Heart left ventricle (tissue), 13 donors: ENCODE measurements at regions not wholly inside any gene's neighbourhood (a gene's known extent, or its start where the extent isn't known, plus 50 kb on each side); places are given as distances from the start of the nearest gene placed in this dataset.

Experiments
- CTCF ChIP-seq, 12 donors: fragments of 200-600 bp; sonication (generic) in 4 of 12; IDR thresholded peaks; one replicate each; pipeline versions ENCODE4 v1.5.0 to v1.8.0; 2018 to 2022; ENCODE audit warnings: antibody characterized with exemption in 12 of 12, mild to moderate bottlenecking in 5 of 12
- POLR2A ChIP-seq, 2 donors: fragments of 450-650 bp; IDR thresholded peaks; one replicate each; pipeline ENCODE4 v1.6.1; 2017; ENCODE audit warnings: antibody characterized with exemption in 2 of 2, mild to moderate bottlenecking in 2 of 2, moderate library complexity in 2 of 2
- donor health status: ischemic (EF 13 %, LVEDD 7.1; RV severe dilation, severe dysfunction).
- donor health status: DM: no; HTN: yes; CAD: no.
- donor health status: DM: no; HTN: no; CAD: no.
- donor health status: ischemic (EF 25% LVEDD 6.9; RV normal size, moderate dysfunction).
- donor health status: ischemic (EF 25% LVEDD 5.7; RV mildly dilated, moderate dysfunction).
- donor health status: ischemic (EF 35%, LVEDD 5.7; RV mildly dilated, moderate dysfunction).
- donor health status: nonischemic (EF 11% LVEDD 7.7; RV severe dilation, severe dysfunction).
- donor health status: DM: yes; HTN: yes; CAD: no.
- donor health status: PGD.
- donor health status: ischemic (EF 29% LVEDD 5.4; RV normal size, mild dysfunction).
- donor health status: nonischemic (EF 23%, LVEDD 6.1; RV moderate dilation, normal function).

GRCh38 chr15:27623560-27624305 is 475.4 kb downstream of the OCA2 start:
- TF ChIP-seq CTCF (IDR thresholded peaks at IDR 0.05) (no peak), POLR2A (IDR thresholded peaks at IDR 0.05) (no peak)
